Central memory CD8-positive, alpha-beta T cell (primary cell): ENCODE measurements at regions not wholly inside any gene's neighbourhood (a gene's known extent, or its start where the extent isn't known, plus 50 kb on each side); places are given as distances from the start of the nearest gene placed in this dataset.

Experiments used
- ATAC-seq: fragments of 150-1000 bp; cut with Tn5 transposase; replicated peaks from 2 replicates; pipeline ENCODE4 v1.10.0; 2022; ENCODE audit warnings: mild to moderate bottlenecking, moderate FRiP score, moderate number of reproducible peaks; ENCODE audit not compliant: poor library complexity, severe bottlenecking; ENCODE audit errors: extremely low read depth
- DNase-seq, 2 donors: peaks; one replicate each; pipeline ENCODE4 v3.0.0; 2021; ENCODE audit warnings: low spot score in 2 of 2
- H3K27ac Mint-ChIP-seq: one replicate; pipeline ENCODE4 v1.8.0; 2022; ENCODE audit warnings: low read depth, mild to moderate bottlenecking, moderate library complexity, mixed read lengths
- H3K27me3 Mint-ChIP-seq: one replicate; pipeline ENCODE4 v1.8.0; 2022; ENCODE audit warnings: mixed read lengths
- H3K36me3 Mint-ChIP-seq: one replicate; pipeline ENCODE4 v1.8.0; 2022; ENCODE audit warnings: mild to moderate bottlenecking, moderate library complexity, mixed read lengths; ENCODE audit not compliant: insufficient read depth
- H3K4me1 Mint-ChIP-seq: one replicate; pipeline ENCODE4 v1.8.0; 2022; ENCODE audit warnings: mixed read lengths
- H3K4me3 Mint-ChIP-seq: one replicate; pipeline ENCODE4 v1.8.0; 2022; ENCODE audit warnings: mild to moderate bottlenecking, moderate library complexity, mixed read lengths
- H3K9me3 Mint-ChIP-seq: one replicate; pipeline ENCODE4 v1.8.0; 2022; ENCODE audit warnings: mixed read lengths

DNA sequence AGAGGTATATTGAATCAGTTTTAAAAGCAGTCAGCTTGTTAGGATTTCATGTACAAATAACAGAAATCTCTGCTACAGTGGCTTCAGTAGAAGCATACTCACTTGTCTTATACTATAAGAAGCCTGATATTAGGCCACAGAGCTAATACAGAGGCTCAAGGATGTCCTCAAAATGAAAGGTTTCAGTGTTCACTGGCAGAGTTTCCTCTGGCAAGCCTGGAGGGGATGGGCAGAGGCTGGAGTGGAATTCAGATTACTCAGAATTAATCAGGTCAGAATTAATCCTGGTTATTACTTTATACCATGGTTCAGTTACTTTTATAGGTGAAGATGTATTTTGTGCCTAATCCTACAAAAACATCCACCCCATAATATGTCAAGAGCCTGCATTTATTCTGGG, 520.5 kb downstream of the USP25 start:
- Mint-ChIP-seq H3K36me3 (no peaks in the 10 kb centered on the region), H3K4me1 (no peaks in the 10 kb centered on the region), H3K4me3 (no peak overlapping the region), H3K27me3 (no peaks in the 10 kb centered on the region), H3K27ac (no peak overlapping the region), H3K9me3 (no peaks in the 10 kb centered on the region)
- ATAC-seq (no peak), DNase-seq (no peak)

DNA sequence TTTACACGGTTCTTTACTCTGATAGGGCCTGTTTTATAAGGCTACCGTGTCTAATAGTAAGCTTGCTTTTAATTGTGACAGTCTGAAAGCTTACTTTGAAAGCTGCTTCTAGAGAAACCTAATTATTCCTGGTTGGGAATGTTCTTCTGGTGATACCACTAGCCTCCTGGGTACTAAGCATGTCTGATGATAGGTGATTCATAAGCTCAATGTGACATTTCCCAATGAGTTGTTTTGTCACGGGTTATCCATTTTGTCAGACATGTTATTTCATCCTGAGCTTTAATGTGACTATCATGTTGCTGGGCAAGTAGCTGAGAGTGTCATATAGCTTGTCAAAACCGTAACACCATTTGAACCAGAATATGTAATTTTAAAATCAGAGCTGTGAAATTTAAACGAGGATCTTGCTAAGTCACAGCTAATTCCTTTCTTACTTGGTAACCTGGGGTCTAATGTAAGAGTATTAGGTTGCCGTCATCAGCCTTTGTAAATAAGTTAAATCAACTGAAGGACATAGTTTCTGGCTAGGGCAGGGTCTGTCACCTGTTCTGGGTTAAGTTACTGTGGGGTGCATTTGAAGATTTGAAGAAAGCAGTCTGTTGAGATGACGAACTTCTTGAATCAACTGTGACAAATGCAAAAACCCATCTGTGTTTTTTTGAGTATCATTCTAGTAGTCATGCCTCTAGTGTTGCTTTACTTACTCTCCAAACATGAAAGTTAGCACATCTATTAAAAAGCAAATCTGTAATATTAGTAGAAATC, 529.2 kb downstream of the USP25 start:
- Mint-ChIP-seq H3K27me3 (no peaks in the 10 kb centered on the region), H3K36me3 (no peaks in the 10 kb centered on the region), H3K4me3 (no peak overlapping the region), H3K4me1 (no peaks in the 10 kb centered on the region), H3K27ac (no peak overlapping the region), H3K9me3 (no peaks in the 10 kb centered on the region)
- DNase-seq (no peak), ATAC-seq (no peak)

DNA sequence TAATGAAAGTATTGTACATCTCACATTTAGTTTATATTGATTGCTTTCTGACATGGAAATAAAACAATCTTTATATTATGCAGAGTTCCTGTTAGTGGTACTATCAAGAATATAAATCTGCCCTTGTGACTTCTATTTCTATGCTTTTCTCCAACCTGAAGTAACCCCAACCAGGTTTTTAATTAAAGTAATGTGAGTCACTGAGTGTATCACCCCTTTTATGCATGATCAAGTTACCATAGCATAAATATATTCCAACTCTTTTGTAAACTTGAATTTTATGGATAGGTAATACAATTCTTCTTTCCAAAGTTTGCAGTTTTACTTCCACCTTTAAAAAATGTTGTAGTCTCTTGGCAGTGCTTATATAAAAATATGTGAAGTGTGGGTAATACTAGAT, 532.3 kb downstream of the USP25 start:
- DNase-seq (no peak), ATAC-seq (no peak)
- Mint-ChIP-seq H3K4me1 (no peaks in the 10 kb centered on the region), H3K4me3 (no peak overlapping the region), H3K27me3 (no peaks in the 10 kb centered on the region), H3K27ac (no peak overlapping the region), H3K36me3 (no peaks in the 10 kb centered on the region), H3K9me3 (no peaks in the 10 kb centered on the region)

DNA sequence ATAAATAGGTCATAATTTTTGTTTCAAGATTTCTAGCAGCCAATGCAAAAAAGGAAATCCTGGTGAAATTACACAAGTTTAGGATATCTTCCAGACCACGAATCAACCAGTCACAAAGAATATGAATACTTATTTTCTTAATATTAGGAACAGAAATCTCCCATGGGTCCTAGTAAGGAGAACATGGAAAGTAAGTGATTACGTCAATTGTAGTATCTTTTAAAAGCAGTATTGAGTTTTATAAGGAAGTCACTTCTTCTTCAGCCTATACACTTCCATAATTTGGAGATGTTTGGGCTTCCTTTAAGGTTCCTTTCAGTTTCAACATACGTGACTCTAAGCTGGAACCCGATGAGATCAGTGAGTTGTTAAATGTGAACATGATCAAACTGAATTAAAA, 534.5 kb downstream of the USP25 start:
- H3K27ac Mint-ChIP-seq: no peak overlapping the region
- DNase-seq (no peak), ATAC-seq (no peak)
- no peaks in the 10 kb centered on the region for H3K4me1 Mint-ChIP-seq
- H3K9me3 Mint-ChIP-seq: no peaks in the 10 kb centered on the region
- no peaks in the 10 kb centered on the region for H3K36me3 Mint-ChIP-seq
- H3K27me3 Mint-ChIP-seq: no peaks in the 10 kb centered on the region
- no peak overlapping the region for H3K4me3 Mint-ChIP-seq

DNA sequence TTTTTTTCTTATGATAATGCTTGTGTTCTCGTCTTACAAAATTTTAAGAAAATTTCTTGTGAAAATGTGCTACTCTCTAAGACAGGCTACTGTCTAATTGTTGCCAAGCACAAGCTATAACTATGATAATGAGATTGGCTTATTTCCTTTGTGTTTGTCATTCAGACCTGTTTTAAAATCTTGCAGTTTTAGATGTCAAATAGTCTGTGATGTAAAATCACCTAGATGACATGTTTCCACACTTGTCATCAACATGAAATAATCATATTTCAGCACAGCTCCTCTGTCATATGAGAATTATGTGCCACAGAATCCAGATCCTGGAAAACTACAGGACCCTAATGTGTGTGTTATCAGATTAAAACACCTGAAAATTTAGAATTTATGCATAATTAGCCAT, 539.7 kb downstream of the USP25 start:
- DNase-seq (no peak), ATAC-seq (no peak)
- H3K4me3 Mint-ChIP-seq: no peak overlapping the region
- no peaks in the 10 kb centered on the region for H3K36me3 Mint-ChIP-seq
- no peaks in the 10 kb centered on the region for H3K4me1 Mint-ChIP-seq
- no peak overlapping the region for H3K27ac Mint-ChIP-seq
- no peaks in the 10 kb centered on the region for H3K9me3 Mint-ChIP-seq
- H3K27me3 Mint-ChIP-seq: no peaks in the 10 kb centered on the region

DNA sequence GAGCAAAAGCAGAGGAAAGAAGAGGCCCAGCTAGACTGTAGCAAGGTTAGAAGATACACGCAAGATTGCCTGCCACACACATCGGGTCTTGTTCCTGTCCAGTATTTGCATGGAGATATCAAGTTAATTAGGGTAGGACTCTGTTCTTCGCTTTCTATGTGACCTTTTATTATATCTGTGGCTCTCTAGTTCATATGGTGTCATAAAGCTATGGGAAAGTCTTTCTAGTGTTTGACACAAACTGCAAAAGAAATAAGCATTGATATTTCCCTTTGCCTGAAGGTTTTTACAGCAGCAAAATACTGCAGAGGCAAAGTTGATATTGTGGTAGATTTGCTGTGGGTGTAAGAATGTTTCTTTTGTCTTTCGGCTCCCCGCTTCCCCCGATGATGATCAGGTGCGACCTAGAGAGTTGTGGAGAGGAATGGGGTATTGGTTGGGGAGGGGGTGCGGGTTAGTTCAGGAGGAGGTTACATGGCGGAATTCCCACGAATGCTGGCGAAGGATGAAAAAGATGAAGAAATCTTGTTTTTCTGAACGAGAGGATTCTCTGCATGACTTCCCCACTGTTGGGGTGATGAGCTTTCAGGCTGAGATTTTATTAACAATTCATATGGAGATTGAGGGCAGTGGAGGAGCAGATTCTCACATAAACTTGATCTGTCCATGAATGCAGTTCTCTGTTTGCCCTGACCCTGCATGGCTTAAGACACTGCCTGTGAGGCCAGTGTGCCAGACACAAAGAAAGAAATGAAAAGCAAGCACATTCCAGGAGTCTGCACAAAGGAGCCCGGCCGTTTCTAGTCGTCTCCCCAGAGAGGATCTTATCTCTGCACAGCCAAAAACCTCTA, 550.2 kb downstream of the USP25 start:
- Mint-ChIP-seq H3K36me3 (no peaks in the 10 kb centered on the region), H3K27ac (no peak overlapping the region), H3K4me3 (no peak overlapping the region), H3K9me3 (peaks cover 6% of the 10 kb centered on the region), H3K4me1 (no peaks in the 10 kb centered on the region), H3K27me3 (no peaks in the 10 kb centered on the region)
- ATAC-seq (no peak), DNase-seq (no peak)

DNA sequence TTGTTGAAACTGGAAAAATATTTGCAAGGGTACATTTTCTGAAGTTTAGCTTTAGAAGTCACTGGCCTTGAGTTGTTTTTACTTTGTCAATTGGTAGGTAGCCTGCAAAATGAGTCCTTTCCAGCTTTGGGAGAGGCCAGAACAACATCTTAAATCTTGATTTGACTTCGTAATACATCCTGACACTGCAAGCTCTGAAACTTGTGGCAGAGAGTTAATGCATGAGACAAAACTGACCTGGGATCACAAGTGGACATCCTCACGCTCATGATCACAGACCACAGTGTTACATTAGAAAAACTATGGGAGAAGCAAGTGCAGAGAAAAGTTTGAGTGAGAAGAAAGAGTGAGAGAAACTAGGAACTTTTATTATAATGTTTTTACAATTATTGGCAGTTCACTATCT, 550.9 kb downstream of the USP25 start:
- Mint-ChIP-seq H3K36me3 (no peaks in the 10 kb centered on the region), H3K4me1 (no peaks in the 10 kb centered on the region), H3K27ac (no peak overlapping the region), H3K27me3 (no peaks in the 10 kb centered on the region), H3K9me3 (peaks cover 6% of the 10 kb centered on the region), H3K4me3 (no peak overlapping the region)
- no peak for DNase-seq
- ATAC-seq: no peak

DNA sequence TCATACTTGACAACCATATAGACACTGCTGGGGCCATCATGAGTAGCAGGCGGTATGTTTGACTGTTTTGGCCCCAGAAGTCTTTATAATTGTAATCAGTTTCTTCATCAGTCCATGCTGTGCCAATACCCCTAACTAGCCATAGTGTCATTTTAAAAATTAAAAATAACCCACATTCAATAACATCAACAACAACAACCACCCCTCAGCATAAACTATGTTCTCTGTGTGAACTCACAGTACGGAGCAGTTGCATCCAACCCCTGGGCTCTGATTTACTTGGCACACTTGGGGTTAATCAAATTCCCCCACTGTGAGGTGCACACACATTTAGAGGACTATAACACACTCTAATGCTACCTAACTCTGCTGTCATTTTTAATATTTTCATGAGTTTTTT, 553.7 kb downstream of the USP25 start:
- H3K4me1 Mint-ChIP-seq: no peaks in the 10 kb centered on the region
- H3K36me3 Mint-ChIP-seq: no peaks in the 10 kb centered on the region
- H3K9me3 Mint-ChIP-seq: peaks cover 10% of the 10 kb centered on the region
- DNase-seq (no peak), ATAC-seq (no peak)
- H3K27ac Mint-ChIP-seq: no peak overlapping the region
- no peak overlapping the region for H3K4me3 Mint-ChIP-seq
- H3K27me3 Mint-ChIP-seq: no peaks in the 10 kb centered on the region

DNA sequence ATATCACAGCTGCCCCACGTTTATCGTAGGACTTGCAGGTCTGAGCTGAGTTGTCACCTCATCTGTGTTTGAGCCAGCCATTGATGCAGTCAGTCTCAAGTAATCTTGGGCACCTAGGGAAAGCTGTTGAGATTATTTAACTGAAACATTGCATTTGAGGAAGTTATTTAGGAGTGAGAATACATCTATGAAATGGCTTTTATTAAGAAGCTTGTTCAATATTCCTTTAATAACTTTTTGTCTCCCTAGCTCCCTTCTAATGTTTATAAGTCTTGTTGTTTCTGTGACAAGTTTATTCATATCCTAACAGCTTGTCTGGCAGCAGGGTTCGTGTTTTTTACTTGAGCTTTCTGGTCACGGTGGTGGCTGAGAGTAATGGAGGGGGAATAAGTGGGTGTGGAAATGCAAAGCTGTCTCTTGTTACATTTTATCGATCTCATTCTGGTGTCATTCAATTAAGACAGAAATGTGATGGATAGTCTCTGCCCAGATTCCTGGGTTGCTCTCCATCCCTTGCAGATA, 555.9 kb downstream of the USP25 start:
- H3K27me3 Mint-ChIP-seq: no peaks in the 10 kb centered on the region
- DNase-seq (no peak), ATAC-seq (no peak)
- H3K9me3 Mint-ChIP-seq: peaks cover 4% of the 10 kb centered on the region
- H3K36me3 Mint-ChIP-seq: no peaks in the 10 kb centered on the region
- no peak overlapping the region for H3K4me3 Mint-ChIP-seq
- no peaks in the 10 kb centered on the region for H3K4me1 Mint-ChIP-seq
- no peak overlapping the region for H3K27ac Mint-ChIP-seq

DNA sequence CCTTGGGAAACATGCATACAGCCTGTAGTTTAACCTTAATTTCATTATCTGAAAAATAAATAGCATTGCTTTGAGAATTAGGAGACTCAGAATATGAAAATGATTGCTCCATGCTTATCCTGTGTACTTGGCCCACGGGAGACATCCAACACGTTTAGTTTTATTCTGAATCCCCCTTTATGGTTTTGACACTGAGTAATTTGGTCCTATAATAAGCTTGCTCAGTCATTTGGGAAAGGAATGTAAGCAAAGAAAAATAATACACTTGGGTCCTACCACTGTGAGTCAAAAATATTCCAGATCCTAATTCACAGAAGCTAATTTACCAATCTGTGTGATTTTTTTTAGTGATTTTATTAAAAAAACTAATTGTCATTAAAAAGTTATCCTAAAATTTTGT, 557.3 kb downstream of the USP25 start:
- Mint-ChIP-seq H3K4me1 (no peaks in the 10 kb centered on the region), H3K27ac (no peak overlapping the region), H3K9me3 (peaks cover 4% of the 10 kb centered on the region), H3K4me3 (no peak overlapping the region), H3K27me3 (no peaks in the 10 kb centered on the region), H3K36me3 (no peaks in the 10 kb centered on the region)
- ATAC-seq: no peak
- DNase-seq: no peak

DNA sequence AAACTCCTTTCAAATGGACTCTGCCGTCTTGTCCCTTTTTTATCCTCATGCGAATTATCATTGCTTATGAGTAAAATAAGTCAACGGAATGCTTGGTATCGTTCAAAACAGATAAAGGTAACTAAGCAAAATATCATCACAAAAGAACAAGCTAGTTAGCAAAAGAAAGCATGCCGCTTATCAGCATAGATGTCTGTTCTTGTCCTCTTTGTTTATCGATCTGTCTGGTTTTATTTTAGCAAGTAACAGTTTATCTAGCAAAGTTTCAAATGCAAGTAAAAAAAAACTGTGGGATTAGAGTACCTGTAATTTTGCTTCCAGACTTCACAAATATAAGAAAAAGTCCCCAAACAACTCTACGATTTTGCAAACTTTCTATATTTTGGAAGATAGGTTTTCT, 561.5 kb downstream of the USP25 start:
- Mint-ChIP-seq H3K27ac (no peak overlapping the region), H3K9me3 (peaks cover 6% of the 10 kb centered on the region), H3K4me1 (no peaks in the 10 kb centered on the region), H3K27me3 (no peaks in the 10 kb centered on the region), H3K4me3 (no peak overlapping the region), H3K36me3 (no peaks in the 10 kb centered on the region)
- no peak for DNase-seq
- ATAC-seq: no peak

DNA sequence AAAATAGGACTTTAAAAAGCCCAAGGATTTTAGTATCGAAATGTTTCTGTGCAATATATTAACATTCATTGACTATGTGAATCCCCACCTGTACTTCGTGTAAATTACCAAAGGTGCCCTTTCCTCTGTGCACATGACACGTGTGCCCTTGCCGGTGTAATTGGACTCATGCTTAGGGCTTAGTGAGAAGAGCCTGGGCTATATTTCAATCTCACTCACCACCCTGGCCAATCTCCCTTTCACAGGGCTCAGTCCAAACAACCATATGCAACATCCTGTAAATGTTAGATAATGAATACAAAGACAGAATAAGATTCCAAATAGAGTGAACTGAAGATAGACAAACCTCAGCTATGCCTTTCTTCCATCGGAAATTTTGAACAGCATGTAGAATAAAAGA, 564.3 kb downstream of the USP25 start:
- ATAC-seq: no peak
- Mint-ChIP-seq H3K27me3 (no peaks in the 10 kb centered on the region), H3K4me3 (no peak overlapping the region), H3K27ac (no peak overlapping the region), H3K36me3 (no peaks in the 10 kb centered on the region), H3K9me3 (peaks cover 11% of the 10 kb centered on the region), H3K4me1 (no peaks in the 10 kb centered on the region)
- DNase-seq: no peak

DNA sequence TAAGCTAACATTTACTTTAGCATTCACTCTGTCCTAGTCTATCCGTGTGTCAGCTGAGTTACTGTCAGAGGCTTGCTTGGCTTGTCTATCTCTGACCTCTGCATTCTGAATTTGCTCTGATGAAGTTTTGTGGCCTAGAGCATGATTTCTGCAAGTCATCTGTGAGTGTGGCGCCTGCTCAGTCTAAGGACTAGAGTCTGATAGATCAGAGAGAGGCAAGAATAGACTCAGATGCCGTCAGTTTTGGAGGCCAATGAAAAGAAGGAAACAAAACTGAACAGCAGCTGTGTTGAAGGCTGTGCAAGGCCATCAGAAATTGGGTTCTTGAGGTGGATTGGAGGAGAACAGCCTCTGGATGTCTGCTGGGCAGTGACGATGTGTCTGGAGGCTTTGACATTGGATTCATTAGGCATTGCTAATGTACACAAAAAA, 573.1 kb downstream of the USP25 start:
- H3K27me3 Mint-ChIP-seq: no peaks in the 10 kb centered on the region
- H3K9me3 Mint-ChIP-seq: no peaks in the 10 kb centered on the region
- H3K4me3 Mint-ChIP-seq: no peak overlapping the region
- DNase-seq (no peak), ATAC-seq (no peak)
- H3K27ac Mint-ChIP-seq: no peak overlapping the region
- H3K36me3 Mint-ChIP-seq: no peaks in the 10 kb centered on the region
- no peaks in the 10 kb centered on the region for H3K4me1 Mint-ChIP-seq
